Stimulated activated memory B cell treated with anti-CD40 and anti-IgM and Interleukin-4, amounts not matched to agents 10 μg/mL and 1 μg/mL and 100 μg/mL, for 72 hours (primary cell): ENCODE measurements at regions not wholly inside any gene's neighbourhood (a gene's known extent, or its start where the extent isn't known, plus 50 kb on each side); places are given as distances from the start of the nearest gene placed in this dataset.

Experiments
- ATAC-seq: fragments of 150-1000 bp; cut with Tn5 transposase; 2 replicates; pipeline ENCODE4 v1.10.0; 2021
- H3K27ac Mint-ChIP-seq: one replicate; pipeline ENCODE4 v1.8.0; 2022; ENCODE audit warnings: mild to moderate bottlenecking, mixed read lengths
- H3K27me3 Mint-ChIP-seq: one replicate; pipeline ENCODE4 v1.8.0; 2022; ENCODE audit warnings: mixed read lengths
- H3K36me3 Mint-ChIP-seq: one replicate; pipeline ENCODE4 v1.8.0; 2022; ENCODE audit warnings: mixed read lengths
- H3K4me1 Mint-ChIP-seq: one replicate; pipeline ENCODE4 v1.8.0; 2022; ENCODE audit warnings: mixed read lengths
- H3K4me3 Mint-ChIP-seq: one replicate; pipeline ENCODE4 v1.8.0; 2022; ENCODE audit warnings: mild to moderate bottlenecking, moderate library complexity, mixed read lengths
- H3K9me3 Mint-ChIP-seq: one replicate; pipeline ENCODE4 v1.8.0; 2022; ENCODE audit warnings: mixed read lengths

- Mint-ChIP-seq H3K36me3 (no peaks in the 10 kb centered on the region), H3K4me3 (no peak overlapping the region), H3K4me1 (no peaks in the 10 kb centered on the region), H3K27ac (no peak overlapping the region), H3K9me3 (peaks cover 5% of the 10 kb centered on the region), H3K27me3 (no peaks in the 10 kb centered on the region)
- ATAC-seq: no peak
Measured at GRCh38 chr18:4844320-4844719, 352.7 kb downstream of the AKAIN1 start.

- H3K27ac Mint-ChIP-seq: no peak overlapping the region
- H3K4me1 Mint-ChIP-seq: no peaks in the 10 kb centered on the region
- H3K4me3 Mint-ChIP-seq: no peak overlapping the region
- H3K36me3 Mint-ChIP-seq: no peaks in the 10 kb centered on the region
- peaks cover 5% of the 10 kb centered on the region for H3K9me3 Mint-ChIP-seq
- no peak for ATAC-seq
- H3K27me3 Mint-ChIP-seq: no peaks in the 10 kb centered on the region
Measured at GRCh38 chr18:4843771-4844170, 353.3 kb downstream of the AKAIN1 start.

GRCh38 chr18:4842751-4843150, 354.3 kb downstream of the AKAIN1 start:
- no peaks in the 10 kb centered on the region for H3K36me3 Mint-ChIP-seq
- H3K9me3 Mint-ChIP-seq: peaks cover 5% of the 10 kb centered on the region
- H3K4me3 Mint-ChIP-seq: no peak overlapping the region
- H3K27ac Mint-ChIP-seq: no peak overlapping the region
- no peaks in the 10 kb centered on the region for H3K4me1 Mint-ChIP-seq
- ATAC-seq: no peak
- H3K27me3 Mint-ChIP-seq: no peaks in the 10 kb centered on the region

- Mint-ChIP-seq H3K27me3 (no peaks in the 10 kb centered on the region), H3K27ac (no peak overlapping the region), H3K4me1 (no peaks in the 10 kb centered on the region), H3K36me3 (no peaks in the 10 kb centered on the region), H3K9me3 (peaks cover 3% of the 10 kb centered on the region), H3K4me3 (no peak overlapping the region)
- ATAC-seq: no peak
Measured at GRCh38 chr18:4842287-4842686, 354.8 kb downstream of the AKAIN1 start.

GRCh38 chr18:4839639-4840038, 357.4 kb downstream of the AKAIN1 start:
- Mint-ChIP-seq H3K4me1 (no peaks in the 10 kb centered on the region), H3K4me3 (no peak overlapping the region), H3K27ac (no peak overlapping the region), H3K9me3 (peaks cover 2% of the 10 kb centered on the region), H3K36me3 (no peaks in the 10 kb centered on the region), H3K27me3 (no peaks in the 10 kb centered on the region)
- ATAC-seq: no peak

GRCh38 chr18:4836141-4836540, 360.9 kb downstream of the AKAIN1 start:
- Mint-ChIP-seq H3K27ac (no peak overlapping the region), H3K4me3 (no peak overlapping the region), H3K9me3 (no peaks in the 10 kb centered on the region), H3K4me1 (no peaks in the 10 kb centered on the region), H3K36me3 (no peaks in the 10 kb centered on the region), H3K27me3 (no peaks in the 10 kb centered on the region)
- no peak for ATAC-seq

- Mint-ChIP-seq H3K4me1 (no peaks in the 10 kb centered on the region), H3K27ac (no peak overlapping the region), H3K36me3 (no peaks in the 10 kb centered on the region), H3K27me3 (no peaks in the 10 kb centered on the region), H3K9me3 (peaks cover 3% of the 10 kb centered on the region), H3K4me3 (no peak overlapping the region)
- ATAC-seq: no peak
Measured at GRCh38 chr18:4831791-4832375, 365.2 kb downstream of the AKAIN1 start.

GRCh38 chr18:4831127-4831526, 365.9 kb downstream of the AKAIN1 start:
- peaks cover 3% of the 10 kb centered on the region for H3K9me3 Mint-ChIP-seq
- H3K4me1 Mint-ChIP-seq: no peaks in the 10 kb centered on the region
- H3K27ac Mint-ChIP-seq: no peak overlapping the region
- no peaks in the 10 kb centered on the region for H3K36me3 Mint-ChIP-seq
- H3K27me3 Mint-ChIP-seq: no peaks in the 10 kb centered on the region
- H3K4me3 Mint-ChIP-seq: no peak overlapping the region
- ATAC-seq: no peak

- Mint-ChIP-seq H3K4me1 (no peaks in the 10 kb centered on the region), H3K36me3 (no peaks in the 10 kb centered on the region)
- no peak for ATAC-seq
Measured at GRCh38 chr18:4823091-4823490, 368.0 kb upstream of the DLGAP1 start.

GRCh38 chr18:4821801-4822200, 366.7 kb upstream of the DLGAP1 start:
- H3K27ac Mint-ChIP-seq: no peak overlapping the region
- H3K9me3 Mint-ChIP-seq: peaks cover 5% of the 10 kb centered on the region
- H3K27me3 Mint-ChIP-seq: no peaks in the 10 kb centered on the region
- H3K4me3 Mint-ChIP-seq: no peak overlapping the region
- H3K36me3 Mint-ChIP-seq: no peaks in the 10 kb centered on the region
- ATAC-seq: no peak
- H3K4me1 Mint-ChIP-seq: no peaks in the 10 kb centered on the region

More at GRCh38 chr18:4823091-4823490, 368.0 kb upstream of the DLGAP1 start:
- H3K9me3 Mint-ChIP-seq: peaks cover 6% of the 10 kb centered on the region
- no peaks in the 10 kb centered on the region for H3K27me3 Mint-ChIP-seq
- H3K27ac Mint-ChIP-seq: no peak overlapping the region
- no peak overlapping the region for H3K4me3 Mint-ChIP-seq

GRCh38 chr18:4817665-4818064, 362.6 kb upstream of the DLGAP1 start:
- no peaks in the 10 kb centered on the region for H3K4me1 Mint-ChIP-seq
- ATAC-seq: no peak
- H3K36me3 Mint-ChIP-seq: no peaks in the 10 kb centered on the region
- H3K27ac Mint-ChIP-seq: no peak overlapping the region
- H3K27me3 Mint-ChIP-seq: no peaks in the 10 kb centered on the region
- H3K4me3 Mint-ChIP-seq: no peak overlapping the region
- H3K9me3 Mint-ChIP-seq: peaks cover 6% of the 10 kb centered on the region

- Mint-ChIP-seq H3K4me3 (no peak overlapping the region), H3K36me3 (no peaks in the 10 kb centered on the region), H3K27ac (no peak overlapping the region), H3K27me3 (no peaks in the 10 kb centered on the region), H3K4me1 (no peaks in the 10 kb centered on the region), H3K9me3 (peaks cover 6% of the 10 kb centered on the region)
- ATAC-seq: no peak
Measured at GRCh38 chr18:4813708-4814107, 358.6 kb upstream of the DLGAP1 start.

- no peak overlapping the region for H3K4me3 Mint-ChIP-seq
- no peak overlapping the region for H3K27ac Mint-ChIP-seq
- H3K36me3 Mint-ChIP-seq: no peaks in the 10 kb centered on the region
- peaks cover 2% of the 10 kb centered on the region for H3K9me3 Mint-ChIP-seq
- no peaks in the 10 kb centered on the region for H3K27me3 Mint-ChIP-seq
- ATAC-seq: no peak
- H3K4me1 Mint-ChIP-seq: no peaks in the 10 kb centered on the region
Measured at GRCh38 chr18:4808891-4809290, 353.8 kb upstream of the DLGAP1 start.

GRCh38 chr18:4807604-4808293, 352.6 kb upstream of the DLGAP1 start:
- Mint-ChIP-seq H3K27ac (no peak overlapping the region), H3K4me1 (no peaks in the 10 kb centered on the region), H3K4me3 (no peak overlapping the region), H3K9me3 (peaks cover 2% of the 10 kb centered on the region), H3K27me3 (no peaks in the 10 kb centered on the region), H3K36me3 (no peaks in the 10 kb centered on the region)
- no peak for ATAC-seq

GRCh38 chr18:4806331-4806730, 351.2 kb upstream of the DLGAP1 start:
- Mint-ChIP-seq H3K27ac (no peak overlapping the region), H3K27me3 (no peaks in the 10 kb centered on the region), H3K4me3 (no peak overlapping the region), H3K9me3 (peaks cover 2% of the 10 kb centered on the region), H3K36me3 (no peaks in the 10 kb centered on the region), H3K4me1 (no peaks in the 10 kb centered on the region)
- ATAC-seq: no peak

GRCh38 chr18:4802296-4802695, 347.2 kb upstream of the DLGAP1 start:
- no peaks in the 10 kb centered on the region for H3K4me1 Mint-ChIP-seq
- H3K36me3 Mint-ChIP-seq: no peaks in the 10 kb centered on the region
- no peak overlapping the region for H3K4me3 Mint-ChIP-seq
- no peak overlapping the region for H3K27ac Mint-ChIP-seq
- H3K27me3 Mint-ChIP-seq: no peaks in the 10 kb centered on the region
- peaks cover 18% of the 10 kb centered on the region for H3K9me3 Mint-ChIP-seq
- ATAC-seq: no peak
